ENCODE measurements at regions not wholly inside any gene's neighbourhood (a gene's known extent, or its start where the extent isn't known, plus 50 kb on each side); places are given as distances from the start of the nearest gene placed in this dataset.

- intact Hi-C loops (cut with micrococcal nuclease) = no loop called here
- no peak for DNase-seq (ENCODE audit: low read depth, low spot score)
- Histone ChIP-seq H3K27me3 (ENCODE audit: control insufficient read depth in 2 of 2, insufficient read depth in 2 of 2, low read length in 2 of 2) (no peaks in the 10 kb centered on the region), H3K36me3 (ENCODE audit: control insufficient read depth in 2 of 2, extremely low read depth in 1 of 2, insufficient read depth in 2 of 2, low read length in 2 of 2) (no peaks in the 10 kb centered on the region), H3K27ac (ENCODE audit: insufficient read depth, low read depth, low read length) (no peak overlapping the region), H2AFZ (ENCODE audit: low read depth, low read length) (no peak overlapping the region), H3K9ac (replicated peaks; ENCODE audit: extremely low read depth, insufficient read depth, low read length) (no peak overlapping the region), H3K4me2 (ENCODE audit: insufficient read depth, low read length) (no peak overlapping the region), H3K4me1 (ENCODE audit: control insufficient read depth, extremely low read depth, insufficient read depth, low read length) (no peaks in the 10 kb centered on the region), H3K79me2 (ENCODE audit: control insufficient read depth, insufficient read depth, low read length) (no peaks in the 10 kb centered on the region), H4K20me1 (replicated peaks; ENCODE audit: control insufficient read depth, extremely low read depth, insufficient read depth, low read length) (no peaks in the 10 kb centered on the region), H3K9me3 (replicated peaks; ENCODE audit: control insufficient read depth, insufficient read depth, low read length) (no peaks in the 10 kb centered on the region), H3K9me1 (replicated peaks; ENCODE audit: control insufficient read depth, extremely low read depth, insufficient read depth, low read length) (no peaks in the 10 kb centered on the region), H3K4me3 (replicated peaks in 1 of 3; ENCODE audit: insufficient read depth in 1 of 3, low read depth in 1 of 3, low read length in 3 of 3) (no peak overlapping the region)
- POLR2A ChIA-PET = no interaction called here
- dilution Hi-C loops (cut with MboI; ENCODE audit: extremely low pct_ligation_motif_present, low sequenced_read_pairs) = no loop called here
- no peak for TF ChIP-seq GATA2 (IDR thresholded peaks at IDR 0.05; ENCODE audit: insufficient read depth, insufficient read length, low read depth, low read length)
- no TSS peak for BruUV-seq (replicated peaks)
- CTCF ChIA-PET = no interaction called here
- FAIRE-seq = no peak
These were observed 133.1 kb upstream of the PPP2R2D start for GRCh38 chr10:131767716-131768115.

- DNase-seq (ENCODE audit: low read depth, low spot score) (no peak), FAIRE-seq (no peak)
- Histone ChIP-seq H2AFZ (ENCODE audit: low read depth, low read length) (no peak overlapping the region), H3K36me3 (ENCODE audit: control insufficient read depth in 2 of 2, extremely low read depth in 1 of 2, insufficient read depth in 2 of 2, low read length in 2 of 2) (no peaks in the 10 kb centered on the region), H3K9ac (replicated peaks; ENCODE audit: extremely low read depth, insufficient read depth, low read length) (no peak overlapping the region), H3K4me2 (ENCODE audit: insufficient read depth, low read length) (no peak overlapping the region), H3K27ac (ENCODE audit: insufficient read depth, low read depth, low read length) (no peak overlapping the region), H4K20me1 (replicated peaks; ENCODE audit: control insufficient read depth, extremely low read depth, insufficient read depth, low read length) (no peaks in the 10 kb centered on the region), H3K9me1 (replicated peaks; ENCODE audit: control insufficient read depth, extremely low read depth, insufficient read depth, low read length) (no peaks in the 10 kb centered on the region), H3K79me2 (ENCODE audit: control insufficient read depth, insufficient read depth, low read length) (no peaks in the 10 kb centered on the region), H3K9me3 (replicated peaks; ENCODE audit: control insufficient read depth, insufficient read depth, low read length) (no peaks in the 10 kb centered on the region), H3K4me3 (replicated peaks in 1 of 3; ENCODE audit: insufficient read depth in 1 of 3, low read depth in 1 of 3, low read length in 3 of 3) (no peak overlapping the region), H3K4me1 (ENCODE audit: control insufficient read depth, extremely low read depth, insufficient read depth, low read length) (no peaks in the 10 kb centered on the region), H3K27me3 (ENCODE audit: control insufficient read depth in 2 of 2, insufficient read depth in 2 of 2, low read length in 2 of 2) (no peaks in the 10 kb centered on the region)
- BruUV-seq (replicated peaks) = no TSS peak
- CTCF ChIA-PET = no interaction called here
- dilution Hi-C loops (cut with MboI; ENCODE audit: extremely low pct_ligation_motif_present, low sequenced_read_pairs) = no loop called here
- TF ChIP-seq FOS (IDR thresholded peaks at IDR 0.05; ENCODE audit: borderline replicate concordance, insufficient read depth, low read length) = no peak
- TF ChIP-seq POLR2AphosphoS5 (IDR thresholded peaks at IDR 0.05; ENCODE audit: insufficient read depth, low read depth, low read length) = no peak
- no peak for TF ChIP-seq JUN (IDR thresholded peaks at IDR 0.05; ENCODE audit: borderline replicate concordance, insufficient read depth, insufficient read length, low read depth)
- no peak for TF ChIP-seq EZH2 (IDR thresholded peaks at IDR 0.05; ENCODE audit: borderline replicate concordance, low read depth, low read length, severe bottlenecking)
- no peak for TF ChIP-seq POLR2A (IDR thresholded peaks at IDR 0.05; ENCODE audit: low read depth, low read length)
- TF ChIP-seq GATA2 (IDR thresholded peaks at IDR 0.05; ENCODE audit: insufficient read depth, insufficient read length, low read depth, low read length) = no peak
- TF ChIP-seq MYC (IDR thresholded peaks at IDR 0.05; ENCODE audit: low read depth, low read length) = no peak
- no peak for TF ChIP-seq MAX (IDR thresholded peaks at IDR 0.05; ENCODE audit: insufficient read depth, insufficient read length)
- no peak for TF ChIP-seq CTCF (IDR thresholded peaks at IDR 0.05; ENCODE audit: extremely low read depth in 1 of 2, insufficient read depth in 1 of 2, low read depth in 1 of 2, low read length in 2 of 2)
- POLR2A ChIA-PET = no interaction called here
- intact Hi-C loops (cut with micrococcal nuclease) = no loop called here
These were observed 131.0 kb upstream of the PPP2R2D start for GRCh38 chr10:131769571-131770410.
